HG03097 (cell line): ENCODE measurements at regions not wholly inside any gene's neighbourhood (a gene's known extent, or its start where the extent isn't known, plus 50 kb on each side); places are given as distances from the start of the nearest gene placed in this dataset.
"Not testable (repeated sequence)": the region's sequence is repeated elsewhere in the genome, so short reads cannot be mapped to it uniquely, and the experiment has no call there.

Experiments
- ATAC-seq: cut with Tn5 transposase; IDR thresholded peaks from one replicate; pipeline ENCODE4 v1.9.1; 2021; ENCODE audit not compliant: unreplicated experiment, low FRiP score

GRCh38 chr9:17888066-17888465 lies 309.2 kb downstream of the SH3GL2 start:
- no peak for ATAC-seq

GRCh38 chr9:17888964-17889363 lies 310.1 kb downstream of the SH3GL2 start:
- ATAC-seq = not testable (repeated sequence)

- ATAC-seq = no peak
Measured at GRCh38 chr9:17894501-17895160, 315.8 kb downstream of the SH3GL2 start.

GRCh38 chr9:17900606-17901005 lies 321.7 kb downstream of the SH3GL2 start:
- ATAC-seq = no peak

DNA sequence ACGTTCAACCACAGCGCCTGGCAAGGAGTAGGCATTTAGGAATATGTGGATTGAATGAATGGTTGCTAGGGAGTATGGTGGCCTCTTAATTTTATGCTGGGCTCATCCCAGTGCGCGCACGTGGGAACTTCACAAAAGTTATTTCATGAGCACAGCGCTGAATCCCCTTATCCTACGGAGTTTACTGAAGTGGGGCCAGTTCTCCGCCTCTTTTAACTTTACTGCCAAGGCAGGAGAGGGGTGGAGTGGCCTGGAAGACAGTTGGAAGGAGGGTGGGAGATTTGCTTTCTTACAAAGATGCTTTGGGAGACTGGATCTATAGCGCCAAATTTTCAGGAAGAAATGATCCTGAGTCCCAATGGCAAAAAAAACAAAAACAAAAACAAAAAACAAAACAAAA lies 326.5 kb downstream of the SH3GL2 start:
- ATAC-seq = no peak

GRCh38 chr9:17905781-17906175 lies 326.9 kb downstream of the SH3GL2 start:
- ATAC-seq = no peak

- no peak for ATAC-seq
Measured at GRCh38 chr9:17906176-17906840, 327.4 kb downstream of the SH3GL2 start.

GRCh38 chr9:17906841-17907778 lies 328.2 kb downstream of the SH3GL2 start:
- no peak for ATAC-seq

DNA sequence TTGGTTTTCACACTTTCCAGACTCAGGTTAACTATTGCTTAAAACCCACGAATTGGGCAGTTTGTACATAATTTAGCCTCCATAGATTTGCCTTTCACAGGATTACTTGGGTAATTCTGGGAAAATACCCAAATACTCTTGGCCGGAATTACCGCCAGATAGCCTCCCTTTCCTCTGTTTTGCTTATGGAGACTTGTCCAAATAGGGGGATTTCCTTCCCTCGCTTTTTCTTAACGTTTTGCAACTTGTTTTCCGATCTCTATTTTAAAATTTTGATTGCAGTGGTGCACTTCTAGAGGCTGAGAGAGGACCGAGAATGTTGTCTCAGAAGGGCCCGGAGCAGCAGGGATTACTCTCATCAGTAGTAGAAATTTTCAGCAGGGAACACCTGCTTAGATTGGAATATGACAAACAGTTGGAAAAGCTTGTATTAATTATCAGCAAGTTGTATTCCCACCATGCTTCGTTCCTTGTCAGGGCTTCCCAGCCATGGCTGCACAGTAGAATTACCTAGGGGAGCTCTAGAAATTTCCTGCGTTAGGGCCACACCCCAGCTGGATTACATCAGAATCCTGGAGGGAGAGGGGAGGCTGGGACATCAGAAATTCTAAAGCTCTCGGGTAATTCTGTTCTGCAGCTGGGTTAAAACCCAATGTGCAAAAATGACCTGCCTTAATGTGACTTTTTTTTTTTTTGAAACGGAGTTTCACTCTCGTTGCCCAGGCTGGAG lies 329.1 kb downstream of the SH3GL2 start:
- ATAC-seq = no peak

GRCh38 chr9:17926246-17926645 lies 347.4 kb downstream of the SH3GL2 start:
- ATAC-seq = no peak

DNA sequence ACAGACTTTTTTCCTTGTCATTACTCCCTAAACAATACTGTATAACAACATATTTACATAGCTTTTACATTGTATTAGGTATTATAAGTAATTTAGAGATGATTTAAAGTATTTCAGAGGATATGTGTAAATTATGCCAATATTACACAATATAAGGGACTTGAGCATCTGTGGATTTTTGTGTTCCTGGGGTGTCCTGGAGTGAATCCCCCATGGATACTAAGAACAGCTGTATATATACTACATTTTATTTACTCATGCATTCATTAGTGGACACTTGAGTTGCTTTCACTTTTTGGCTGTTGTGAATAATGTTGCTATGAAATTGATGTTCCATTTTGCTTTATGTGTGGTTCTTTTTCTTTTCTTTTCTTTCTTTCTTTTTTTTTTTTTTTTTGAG lies 348.8 kb downstream of the SH3GL2 start:
- ATAC-seq = no peak

DNA sequence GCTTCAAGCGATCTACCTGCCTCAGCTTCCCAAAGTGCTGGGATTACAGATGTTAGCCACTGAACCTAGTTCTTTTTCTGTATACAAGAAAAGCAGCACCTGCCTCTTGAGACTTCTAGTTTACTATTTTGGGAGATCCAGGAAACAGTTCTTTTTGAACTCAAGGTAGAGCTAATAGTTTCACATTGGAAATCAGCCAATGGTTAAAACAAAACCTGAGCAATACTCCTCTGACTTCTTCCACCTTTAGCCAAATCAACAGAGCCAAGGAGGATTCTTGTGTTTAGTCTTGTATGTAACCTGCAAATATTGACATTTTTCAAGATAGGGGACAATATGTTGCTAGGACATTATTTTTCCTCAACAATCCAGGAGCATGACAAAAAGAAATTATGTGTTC lies 349.4 kb downstream of the SH3GL2 start:
- no peak for ATAC-seq

DNA sequence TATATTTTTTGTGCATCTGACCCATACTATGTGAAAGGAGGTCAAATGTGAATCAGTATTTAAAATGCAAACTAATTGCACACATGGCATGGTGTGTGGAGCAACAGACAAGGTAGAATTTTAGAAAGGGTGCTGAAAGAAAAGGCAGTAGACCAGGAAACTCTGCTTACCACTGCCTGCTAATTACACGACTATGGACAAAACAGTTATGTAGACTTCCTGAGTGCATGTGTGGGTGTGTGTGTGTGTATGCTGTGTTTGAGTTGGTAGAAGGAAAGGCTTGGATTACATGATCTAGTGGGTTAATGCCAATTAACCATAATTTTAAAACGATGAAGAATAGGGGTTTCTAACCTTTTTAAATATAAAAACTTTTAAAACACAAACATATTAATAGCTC lies 349.9 kb downstream of the SH3GL2 start:
- no peak for ATAC-seq

DNA sequence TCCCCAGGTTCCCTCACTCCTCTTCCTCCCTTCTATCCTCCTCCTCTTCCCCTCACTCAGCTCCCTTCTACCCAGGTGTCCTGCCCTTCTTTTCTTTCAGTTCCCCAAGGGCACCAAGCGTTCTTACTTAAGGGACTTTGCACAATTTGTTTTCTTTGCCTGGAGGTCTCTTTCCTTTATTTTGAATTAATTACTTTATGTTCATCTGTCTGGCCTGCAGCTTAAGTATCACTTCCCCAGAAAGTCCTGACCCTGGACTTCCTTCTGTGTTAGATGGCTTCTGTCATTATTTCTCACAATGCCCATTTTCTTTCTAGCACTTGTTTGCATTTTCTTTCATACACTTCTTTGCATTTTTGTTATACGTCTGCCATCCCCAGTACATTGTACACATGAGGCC lies 350.6 kb downstream of the SH3GL2 start:
- ATAC-seq = no peak

DNA sequence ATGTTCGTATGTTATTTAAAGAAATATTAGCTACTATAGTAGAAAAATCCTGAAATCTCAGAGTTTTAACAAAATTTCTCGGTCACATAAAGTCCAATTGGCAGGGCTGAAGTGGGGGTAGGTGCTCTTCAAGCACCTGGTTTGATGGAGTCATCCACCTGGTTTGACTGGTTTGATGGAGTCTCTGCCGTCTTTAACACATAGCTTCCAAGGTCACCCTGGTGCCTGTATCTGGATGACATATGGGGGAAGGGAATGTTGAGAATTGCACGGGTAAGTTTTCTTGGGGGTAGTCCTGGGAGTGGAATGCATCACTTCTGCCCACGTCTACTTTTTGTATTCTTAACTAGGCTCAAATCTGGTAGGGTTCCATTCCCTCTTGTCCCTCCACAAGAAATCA lies 351.2 kb downstream of the SH3GL2 start:
- no peak for ATAC-seq

DNA sequence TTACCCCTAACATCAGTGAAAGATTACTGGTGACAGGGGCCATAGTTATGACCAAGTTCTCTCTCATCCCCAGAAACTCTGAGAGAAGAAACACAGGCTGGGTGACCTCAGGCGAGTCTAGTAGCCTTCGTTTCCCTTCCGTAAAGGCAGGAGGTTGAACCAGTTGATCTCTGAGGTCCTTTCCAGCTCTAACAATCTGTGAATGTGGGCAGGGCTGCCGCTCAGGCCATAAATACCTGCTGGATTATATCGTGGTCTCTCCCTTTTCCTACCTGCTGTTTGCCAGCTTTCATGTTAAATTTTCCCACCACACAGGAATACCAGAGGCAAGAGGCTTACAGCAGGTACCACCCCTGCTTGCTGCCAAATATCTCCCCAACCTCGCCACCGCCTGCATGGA lies 357.5 kb downstream of the SH3GL2 start:
- ATAC-seq = no peak

DNA sequence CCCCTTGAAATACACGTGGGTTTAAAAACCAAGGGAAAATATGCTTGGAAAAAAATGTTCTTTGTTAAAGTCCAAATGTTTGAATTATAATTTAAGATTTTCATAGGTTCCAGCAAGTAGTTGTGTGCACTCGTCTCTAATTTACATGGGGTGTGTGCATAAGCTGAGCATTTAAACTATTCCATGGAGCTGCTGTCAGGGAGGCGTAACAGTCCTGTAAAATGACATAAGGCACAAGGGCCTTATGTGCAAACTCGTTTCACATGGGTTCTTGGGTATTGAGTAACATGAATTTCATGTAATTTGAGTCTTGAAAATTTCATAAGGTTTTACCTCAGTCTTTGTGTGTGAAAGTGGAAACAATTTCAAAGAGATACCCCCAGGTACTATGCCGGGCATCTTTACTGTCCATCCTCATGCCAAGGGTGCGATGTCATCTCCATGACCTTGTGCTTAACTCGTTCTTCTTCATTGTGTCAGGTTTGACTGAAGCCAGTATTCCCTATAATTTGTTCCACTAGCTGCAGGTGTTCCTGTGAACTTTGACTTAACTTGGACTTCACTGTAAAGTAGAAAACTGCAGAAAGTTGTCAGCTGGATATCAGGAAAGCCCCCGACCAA lies 359.3 kb downstream of the SH3GL2 start:
- ATAC-seq = no peak

DNA sequence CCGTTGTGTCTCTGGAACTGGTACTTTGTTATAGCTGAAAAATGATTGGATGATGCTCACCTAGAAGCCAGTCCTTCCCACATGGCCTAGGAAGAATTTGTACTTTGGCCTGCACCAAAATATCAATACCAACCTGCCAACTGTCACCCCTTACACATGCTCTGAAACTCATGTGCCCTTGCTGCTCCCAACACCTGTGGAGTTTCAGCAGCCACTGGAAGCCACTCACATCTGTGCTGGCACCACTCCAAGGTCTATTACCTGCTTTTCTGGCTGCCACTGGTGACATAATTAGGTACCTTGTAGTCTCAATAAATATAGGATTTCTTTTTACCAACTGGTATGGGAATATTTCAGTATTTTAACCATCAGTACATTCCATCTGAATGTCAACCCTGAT lies 363.6 kb downstream of the SH3GL2 start:
- no peak for ATAC-seq

DNA sequence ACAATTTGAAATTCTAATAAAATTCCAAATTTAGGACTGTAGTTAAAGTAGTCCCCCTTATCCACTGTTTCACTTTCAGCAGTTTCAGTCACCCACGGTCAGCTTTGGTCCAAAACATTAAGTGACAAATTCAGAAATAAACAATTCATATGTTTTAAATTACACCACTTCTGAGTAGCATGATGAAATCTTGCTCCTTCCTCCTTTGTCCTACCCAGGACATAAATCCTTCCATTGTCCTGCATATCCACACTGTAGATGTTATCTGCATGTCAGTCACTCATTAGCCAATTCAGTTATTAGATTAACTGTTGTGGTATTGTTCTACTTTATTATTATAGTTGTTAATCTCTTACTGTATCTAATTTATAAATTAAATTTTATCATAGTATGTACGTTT lies 376.5 kb downstream of the SH3GL2 start:
- ATAC-seq = no peak

- ATAC-seq = no peak
Measured at GRCh38 chr9:17958363-17958762, 379.5 kb downstream of the SH3GL2 start.
